CD4-positive, alpha-beta T cell treated with Interleukin-4 for 1 hour (primary cell): ENCODE measurements at regions not wholly inside any gene's neighbourhood (a gene's known extent, or its start where the extent isn't known, plus 50 kb on each side); places are given as distances from the start of the nearest gene placed in this dataset.
"Not testable (repeated sequence)": the region's sequence is repeated elsewhere in the genome, so short reads cannot be mapped to it uniquely, and the experiment has no call there.

ENCODE experiments used
- DNase-seq, 2 donors: peaks; one replicate each; pipeline ENCODE4 v3.0.0-alpha.2; 2020 to 2022

GRCh38 chr21:35384375-35384774, 335.3 kb upstream of the RUNX1 start:
- no peak for DNase-seq

- no peak for DNase-seq
Observed at GRCh38 chr21:35382696-35383095, 333.6 kb upstream of the RUNX1 start.

DNA sequence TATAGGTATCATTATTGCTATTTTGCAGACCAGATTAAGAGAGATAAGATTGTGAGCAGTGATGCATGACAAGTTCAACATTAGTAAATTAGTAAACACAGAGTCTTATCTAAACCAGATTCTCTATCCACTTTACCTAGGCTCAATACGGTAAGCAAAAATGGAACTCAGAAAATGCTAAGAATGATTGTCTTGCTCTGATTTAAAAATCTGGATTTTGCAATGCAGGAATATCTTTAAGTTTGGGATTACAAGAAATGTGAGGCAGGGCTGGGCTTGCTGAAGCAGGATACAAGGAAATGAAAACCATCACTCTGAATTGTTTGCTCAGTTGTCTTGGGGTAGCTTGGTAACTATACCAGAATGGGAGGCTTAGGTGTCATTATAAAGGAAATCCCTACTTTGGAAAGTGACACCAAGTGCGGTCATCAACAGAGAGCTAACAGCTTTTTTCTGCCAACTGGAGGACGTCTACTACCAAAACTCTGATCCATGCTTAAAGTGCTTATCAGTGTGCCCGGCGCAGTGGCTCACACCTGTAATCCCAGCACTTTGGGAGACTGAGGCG, 332.7 kb upstream of the RUNX1 start:
- no peak for DNase-seq

DNA sequence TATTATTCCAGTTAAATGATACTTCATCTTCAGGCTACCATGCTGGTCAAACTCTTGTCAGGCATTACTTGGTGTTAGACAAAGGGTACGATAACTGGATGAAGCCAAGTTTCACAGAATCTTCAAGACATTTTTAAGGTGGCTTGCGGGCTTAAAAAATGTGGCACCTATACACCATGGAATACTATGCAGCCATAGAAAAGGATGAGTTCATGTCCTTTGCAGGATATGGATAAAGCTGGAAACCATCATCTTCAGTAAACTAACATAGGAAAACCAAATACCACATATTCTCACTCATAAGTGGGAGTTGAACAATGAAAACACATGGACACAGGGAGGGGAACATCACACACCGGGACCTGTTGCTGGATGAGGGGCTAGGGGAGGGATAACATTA, 331.2 kb upstream of the RUNX1 start:
- not testable (repeated sequence) for DNase-seq

DNA sequence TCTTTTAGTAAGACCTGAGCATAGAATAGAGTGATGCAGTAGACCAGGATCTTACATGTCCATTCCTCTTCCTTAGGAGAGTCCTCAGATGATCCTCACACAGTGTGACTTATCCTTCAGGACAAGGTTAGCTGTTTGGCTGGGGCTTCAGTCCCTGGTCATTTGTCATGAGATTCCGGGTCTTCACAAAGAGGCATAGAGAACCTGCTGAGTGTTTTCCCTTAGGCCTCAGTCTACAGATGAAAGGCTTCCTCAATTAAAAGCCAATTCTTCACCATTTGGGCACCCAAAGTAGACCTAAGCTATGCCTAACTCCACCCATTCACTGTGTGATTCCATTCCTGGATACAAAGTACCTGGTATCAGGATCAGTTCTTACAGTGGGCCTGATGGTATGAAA, 329.8 kb upstream of the RUNX1 start:
- DNase-seq: no peak

GRCh38 chr21:35377505-35378090, 328.5 kb upstream of the RUNX1 start:
- no peak for DNase-seq

DNA sequence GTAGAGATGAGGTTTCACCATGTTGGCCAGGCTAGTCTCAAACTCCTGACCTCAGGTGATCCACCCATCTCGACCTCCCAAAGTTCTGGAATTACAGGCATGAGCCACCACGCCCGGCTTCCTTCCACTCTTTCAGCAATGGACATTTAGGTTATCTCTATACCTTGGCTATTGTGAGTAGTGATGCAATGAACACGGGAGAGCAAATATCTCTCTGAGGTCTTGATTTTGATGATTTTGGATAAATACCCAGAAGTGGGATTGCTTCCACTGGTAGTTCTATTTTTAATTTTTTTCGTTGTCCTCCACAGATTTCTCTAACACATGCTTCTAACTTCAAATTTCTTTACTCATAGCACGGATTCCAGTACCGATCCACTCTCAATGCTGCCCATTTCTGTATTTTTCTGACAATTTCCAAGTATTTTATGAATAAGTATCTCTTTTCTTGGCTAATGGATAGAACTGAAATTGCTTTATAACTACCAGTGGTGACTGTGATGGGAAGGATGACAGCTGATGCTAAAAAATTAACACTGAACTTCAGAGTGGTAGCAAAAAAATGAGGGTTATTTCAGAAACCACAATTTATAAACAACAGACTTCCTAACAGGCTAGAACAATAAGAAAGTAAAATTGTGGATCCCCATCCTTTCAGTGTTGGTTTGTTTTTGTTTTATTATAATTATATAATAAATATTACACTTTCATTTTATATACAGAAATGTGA, 327.5 kb upstream of the RUNX1 start:
- DNase-seq: no peak

- no peak for DNase-seq
Observed at GRCh38 chr21:35375115-35375514, 326.0 kb upstream of the RUNX1 start.

GRCh38 chr21:35373998-35374397, 324.9 kb upstream of the RUNX1 start:
- DNase-seq: no peak

DNA sequence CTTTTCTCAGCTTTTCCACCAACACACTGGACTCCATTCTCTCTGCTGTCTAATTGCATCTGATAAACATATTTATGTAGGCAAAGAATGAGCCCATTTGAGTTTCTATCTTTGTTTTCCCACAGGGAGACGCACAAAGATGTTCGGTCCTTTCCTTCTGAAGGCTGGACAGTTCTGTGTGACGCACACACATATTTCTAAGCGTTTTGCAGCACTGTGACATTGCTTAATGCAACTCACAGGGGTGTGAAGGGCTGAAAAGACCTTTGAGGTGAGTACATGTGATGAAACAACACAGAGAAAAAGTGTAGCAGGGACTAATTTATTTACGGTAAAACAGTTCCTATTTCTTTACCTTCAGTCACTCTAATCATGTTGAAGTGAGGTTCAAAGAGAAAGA, 323.1 kb upstream of the RUNX1 start:
- no peak for DNase-seq

- DNase-seq: no peak
Observed at GRCh38 chr21:35370671-35371070, 321.6 kb upstream of the RUNX1 start.

GRCh38 chr21:35370071-35370470, 321.0 kb upstream of the RUNX1 start:
- DNase-seq: no peak

GRCh38 chr21:35368326-35368725, 319.2 kb upstream of the RUNX1 start:
- no peak for DNase-seq

- no peak for DNase-seq
Observed at GRCh38 chr21:35367553-35367952, 318.5 kb upstream of the RUNX1 start.

GRCh38 chr21:35366394-35367080, 317.4 kb upstream of the RUNX1 start:
- DNase-seq: no peak

DNA sequence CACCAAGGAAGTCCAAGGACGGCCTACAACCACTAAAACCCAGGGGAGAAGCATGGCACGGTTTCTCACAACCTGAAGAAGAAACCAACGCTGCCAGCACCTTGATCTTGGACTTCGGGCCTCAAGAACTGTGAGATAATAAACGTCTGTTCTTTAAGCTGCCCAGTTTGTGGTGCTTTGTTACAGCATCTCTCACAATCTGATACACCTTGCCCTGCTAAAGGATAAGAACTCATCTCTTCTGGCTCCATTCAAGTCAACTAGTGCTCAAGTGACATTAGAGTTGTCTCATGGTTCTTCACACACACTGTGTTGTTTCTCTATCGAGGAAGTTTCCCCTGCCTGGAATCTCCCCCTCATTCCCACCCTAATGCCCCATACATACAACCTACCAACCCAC, 314.4 kb upstream of the RUNX1 start:
- DNase-seq: no peak

DNA sequence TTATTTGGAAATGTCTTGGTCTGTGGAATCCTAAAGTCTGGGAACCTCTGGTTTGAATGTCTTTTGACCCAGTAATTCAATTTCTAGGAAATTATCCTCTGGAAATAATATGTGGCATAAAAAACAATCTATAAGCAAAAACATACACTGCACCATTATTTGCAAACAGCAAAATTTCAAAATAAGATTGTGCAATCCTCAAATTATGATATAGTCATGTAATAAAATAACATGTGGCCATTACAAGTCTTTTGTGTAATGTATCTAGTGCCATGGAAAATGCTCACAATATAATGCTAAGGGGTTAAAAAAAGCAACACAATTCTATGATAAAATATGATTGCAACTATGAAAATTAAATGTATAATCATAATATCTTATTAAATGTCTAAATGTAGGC, 312.9 kb upstream of the RUNX1 start:
- no peak for DNase-seq

GRCh38 chr21:35360870-35361570, 311.9 kb upstream of the RUNX1 start:
- no peak for DNase-seq

GRCh38 chr21:35359076-35359475, 310.0 kb upstream of the RUNX1 start:
- DNase-seq: no peak

- DNase-seq: no peak
Observed at GRCh38 chr21:35358008-35358407, 308.9 kb upstream of the RUNX1 start.

GRCh38 chr21:35357041-35357780, 308.1 kb upstream of the RUNX1 start:
- DNase-seq: no peak

- no peak for DNase-seq
Observed at GRCh38 chr21:35354078-35354477, 305.0 kb upstream of the RUNX1 start.

GRCh38 chr21:35352793-35353192, 303.7 kb upstream of the RUNX1 start:
- no peak for DNase-seq
